PC-3 (cell line): ENCODE measurements at regions not wholly inside any gene's neighbourhood (a gene's known extent, or its start where the extent isn't known, plus 50 kb on each side); places are given as distances from the start of the nearest gene placed in this dataset.
A peak's percentile ranks its signal among the peaks of the same experiment; 100 is the strongest.

Experiments
- ATAC-seq: fragments of 200-7000 bp; cut with Tn5 transposase; 2 replicates; pipeline ENCODE4 v1.9.1; 2020; ENCODE audit warnings: mild to moderate bottlenecking, moderate library complexity
- BruUV-seq: library from RNA; stranded (reverse); fragments of 400-500 nt; replicated peaks from 2 replicates; lab custom pipeline; 2021; lab: Mats Ljungman, UMichigan
- CTCF ChIA-PET: fragments of 300-600 bp; sonication (Branson Sonifier 250); formaldehyde crosslinking; loops from one replicate; lab custom pipeline; 2022; ENCODE audit warnings: antibody characterized with exemption; lab: Charles Lee
- POLR2A ChIA-PET: fragments of 300-600 bp; sonication (Branson Sonifier 250); formaldehyde crosslinking; loops from one replicate; lab custom pipeline; 2022; ENCODE audit warnings: antibody characterized with exemption; ENCODE audit not compliant: unreplicated experiment; lab: Charles Lee
- DNase-seq: peaks from one replicate; pipeline ENCODE4 v3.0.0-alpha.2; 2015
- H2AFZ ChIP-seq: fragments of 300-600 bp; sonication (generic); 2 replicates; pipeline ENCODE4 v1.6.0; 2016; ENCODE audit warnings: antibody characterized with exemption, low read length
- H3F3A ChIP-seq: fragments of 300-600 bp; sonication (generic); one replicate; pipeline ENCODE4 v1.6.0; 2017; ENCODE audit warnings: antibody characterized with exemption, low read length, control low read depth, mild to moderate bottlenecking; ENCODE audit not compliant: unreplicated experiment
- H3K27ac ChIP-seq: fragments of 300-600 bp; sonication (generic); 2 replicates; pipeline ENCODE4 v1.5.1; 2016; ENCODE audit warnings: mild to moderate bottlenecking, low read length
- H3K27me3 ChIP-seq: fragments of 300-600 bp; sonication (generic); 2 replicates; pipeline ENCODE4 v1.6.1; 2016; ENCODE audit warnings: low read length, mixed read lengths
- H3K36me3 ChIP-seq: fragments of 300-600 bp; sonication (generic); 2 replicates; pipeline ENCODE4 v1.6.1; 2016; ENCODE audit warnings: low read depth, mixed run types, low read length, mixed read lengths
- H3K4me1 ChIP-seq: fragments of 300-600 bp; sonication (generic); 2 replicates; pipeline ENCODE4 v1.5.1; 2016; ENCODE audit warnings: low read length; ENCODE audit not compliant: insufficient read depth
- H3K4me2 ChIP-seq: fragments of 300-600 bp; sonication (generic); 2 replicates; pipeline ENCODE4 v1.6.0; 2016; ENCODE audit warnings: low read length
- H3K4me3 ChIP-seq: fragments of 300-600 bp; sonication (generic); 2 replicates; pipeline ENCODE4 v1.5.1; 2016; ENCODE audit warnings: mild to moderate bottlenecking, low read length, mixed read lengths
- H3K79me2 ChIP-seq: fragments of 300-600 bp; sonication (generic); 2 replicates; pipeline ENCODE4 v1.6.1; 2017; ENCODE audit warnings: low read length, mixed read lengths
- H3K9ac ChIP-seq: fragments of 300-600 bp; sonication (generic); 2 replicates; pipeline ENCODE4 v1.6.0; 2016; ENCODE audit warnings: mild to moderate bottlenecking, low read length
- H3K9me2 ChIP-seq: fragments of 300-600 bp; sonication (generic); replicated peaks from 2 replicates; pipeline ENCODE4 v1.6.1; 2016; ENCODE audit warnings: mixed run types, low read length, mixed read lengths
- H3K9me3 ChIP-seq: fragments of 300-600 bp; sonication (generic); 2 replicates; pipeline ENCODE4 v1.6.1; 2016; ENCODE audit warnings: low read length, mixed read lengths
- H4K20me1 ChIP-seq: fragments of 300-600 bp; sonication (generic); 2 replicates; pipeline ENCODE4 v1.6.1; 2016; ENCODE audit warnings: low read length, mixed read lengths
- EZH2 ChIP-seq: fragments of 300-600 bp; sonication (generic); IDR thresholded peaks from one replicate; pipeline ENCODE4 v1.6.1; 2017; ENCODE audit warnings: antibody characterized with exemption, mild to moderate bottlenecking, low read length; ENCODE audit not compliant: unreplicated experiment
- EZH2phosphoT487 ChIP-seq: fragments of 300-600 bp; sonication (generic); IDR thresholded peaks from 2 replicates; pipeline ENCODE4 v1.6.1; 2018; ENCODE audit warnings: mild to moderate bottlenecking, antibody characterized with exemption, low read length, borderline replicate concordance
- intact Hi-C: fragments of 100-400 bp; cut with micrococcal nuclease; formaldehyde crosslinking; loops from 2 replicates; pipeline ENCODE4 v1.9.0; 2023
- TF ChIP-seq, protein P1 (sequence below): fragments of 300-600 bp; sonication (generic); conservative IDR thresholded peaks from 2 replicates; pipeline ENCODE4 v1.5.1; 2017; ENCODE audit warnings: antibody characterized with exemption, low read depth, mild to moderate bottlenecking, low read length

DNA sequence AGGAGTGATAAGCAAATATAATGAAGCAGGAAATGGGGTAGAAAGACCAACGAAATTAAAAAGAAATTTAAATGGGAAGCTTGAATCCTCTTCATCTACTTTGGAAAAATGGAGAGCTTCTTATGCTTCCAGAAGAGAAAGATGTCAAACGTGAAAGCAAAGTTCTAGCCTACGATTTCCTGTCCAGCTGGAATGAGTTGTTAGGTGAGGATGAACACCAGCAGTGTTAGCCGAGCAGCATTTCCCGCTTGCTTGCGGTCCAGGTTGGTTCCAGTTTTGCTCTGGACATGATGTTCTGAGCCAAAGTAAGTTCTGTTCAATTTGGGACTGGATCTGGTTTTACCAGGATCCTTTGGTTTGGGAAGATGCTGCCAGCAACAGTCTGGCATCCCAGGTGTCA, 78.9 kb downstream of the DACT1 start:
- no peaks in the 10 kb centered on the region for H3K36me3 ChIP-seq
- H3F3A ChIP-seq, result no peaks in the 10 kb centered on the region
- intact Hi-C loops, result loop anchor here (5.0 kb wide), 1 partner anchor 41 kb away; no protein-coding TSS in a partner anchor
- 0 out of 2 replicates have a peak, but pooled peaks cover 5% of the 10 kb centered on the region for H3K9me2 ChIP-seq
- H2AFZ ChIP-seq, result peak overlapping the region; percentile 11; the same call in 1 of the 2 replicates
- peak overlapping the region; percentile 50 for H3K4me2 ChIP-seq
- DNase-seq (peak; percentile 42), ATAC-seq (no peak)
- H3K4me1 ChIP-seq, result peaks cover 5% of the 10 kb centered on the region; the same call in 1 of the 2 replicates
- no peak overlapping the region for H3K27ac ChIP-seq
- peak overlapping the region; percentile 7; the same call in 1 of the 2 replicates for H3K4me3 ChIP-seq
- no peaks in the 10 kb centered on the region for H3K9me3 ChIP-seq
- no TSS peak for BruUV-seq
- peaks cover 6% of the 10 kb centered on the region; the same call in 1 of the 2 replicates for H3K27me3 ChIP-seq
- ChIA-PET POLR2A (interaction anchor here (0.5 kb wide), 1 partner anchor 456 kb away, joined by 9 read pairs; no protein-coding TSS in a partner anchor), CTCF (no interaction called here)
- H4K20me1 ChIP-seq, result no peaks in the 10 kb centered on the region
- H3K79me2 ChIP-seq, result no peaks in the 10 kb centered on the region
- TF ChIP-seq, protein P1, sequence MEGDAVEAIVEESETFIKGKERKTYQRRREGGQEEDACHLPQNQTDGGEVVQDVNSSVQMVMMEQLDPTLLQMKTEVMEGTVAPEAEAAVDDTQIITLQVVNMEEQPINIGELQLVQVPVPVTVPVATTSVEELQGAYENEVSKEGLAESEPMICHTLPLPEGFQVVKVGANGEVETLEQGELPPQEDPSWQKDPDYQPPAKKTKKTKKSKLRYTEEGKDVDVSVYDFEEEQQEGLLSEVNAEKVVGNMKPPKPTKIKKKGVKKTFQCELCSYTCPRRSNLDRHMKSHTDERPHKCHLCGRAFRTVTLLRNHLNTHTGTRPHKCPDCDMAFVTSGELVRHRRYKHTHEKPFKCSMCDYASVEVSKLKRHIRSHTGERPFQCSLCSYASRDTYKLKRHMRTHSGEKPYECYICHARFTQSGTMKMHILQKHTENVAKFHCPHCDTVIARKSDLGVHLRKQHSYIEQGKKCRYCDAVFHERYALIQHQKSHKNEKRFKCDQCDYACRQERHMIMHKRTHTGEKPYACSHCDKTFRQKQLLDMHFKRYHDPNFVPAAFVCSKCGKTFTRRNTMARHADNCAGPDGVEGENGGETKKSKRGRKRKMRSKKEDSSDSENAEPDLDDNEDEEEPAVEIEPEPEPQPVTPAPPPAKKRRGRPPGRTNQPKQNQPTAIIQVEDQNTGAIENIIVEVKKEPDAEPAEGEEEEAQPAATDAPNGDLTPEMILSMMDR, result no peak
- no peak for TF ChIP-seq EZH2phosphoT487
- TF ChIP-seq EZH2, result no peak
- no peak overlapping the region for H3K9ac ChIP-seq

DNA sequence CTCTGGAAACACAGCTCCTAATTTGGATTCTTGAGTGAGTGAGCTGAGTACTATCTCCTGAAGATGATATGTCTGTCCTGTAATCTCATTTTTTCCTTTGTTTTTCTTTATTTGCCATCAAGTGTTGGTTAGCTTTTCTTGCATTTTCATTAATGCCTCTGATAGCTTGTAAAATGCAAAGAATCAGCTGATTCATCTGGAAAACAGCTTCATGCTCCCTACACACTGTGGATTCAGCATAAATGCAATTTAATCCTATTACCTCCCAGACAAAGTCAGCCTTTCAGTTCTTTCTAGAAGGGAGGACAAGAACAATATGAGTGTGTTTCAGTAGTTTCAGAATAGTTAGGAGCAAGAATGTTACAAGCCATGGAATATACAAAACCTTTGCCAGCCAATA, 79.4 kb downstream of the DACT1 start:
- BruUV-seq, result no TSS peak
- 0 out of 2 replicates have a peak, but pooled peaks cover 5% of the 10 kb centered on the region for H3K9me2 ChIP-seq
- H3K9me3 ChIP-seq, result no peaks in the 10 kb centered on the region
- H4K20me1 ChIP-seq, result no peaks in the 10 kb centered on the region
- peak overlapping the region; percentile 50; the same call in 1 of the 2 replicates for H3K4me2 ChIP-seq
- H3K27ac ChIP-seq, result no peak overlapping the region
- no peaks in the 10 kb centered on the region for H3K79me2 ChIP-seq
- no peak overlapping the region for H3K4me3 ChIP-seq
- ATAC-seq, result no peak
- H2AFZ ChIP-seq, result no peak overlapping the region
- H3K4me1 ChIP-seq, result peaks cover 5% of the 10 kb centered on the region; the same call in 1 of the 2 replicates
- H3F3A ChIP-seq, result no peaks in the 10 kb centered on the region
- intact Hi-C loops, result loop anchor here (5.0 kb wide), 1 partner anchor 40 kb away; no protein-coding TSS in a partner anchor
- peaks cover 11% of the 10 kb centered on the region; the same call in 1 of the 2 replicates for H3K27me3 ChIP-seq
- POLR2A ChIA-PET, result no interaction called here
- H3K9ac ChIP-seq, result no peak overlapping the region
- CTCF ChIA-PET, result no interaction called here
- TF ChIP-seq, protein P1, result no peak
- TF ChIP-seq EZH2phosphoT487, result no peak
- TF ChIP-seq EZH2, result no peak
- no peak for DNase-seq
- H3K36me3 ChIP-seq, result no peaks in the 10 kb centered on the region

DNA sequence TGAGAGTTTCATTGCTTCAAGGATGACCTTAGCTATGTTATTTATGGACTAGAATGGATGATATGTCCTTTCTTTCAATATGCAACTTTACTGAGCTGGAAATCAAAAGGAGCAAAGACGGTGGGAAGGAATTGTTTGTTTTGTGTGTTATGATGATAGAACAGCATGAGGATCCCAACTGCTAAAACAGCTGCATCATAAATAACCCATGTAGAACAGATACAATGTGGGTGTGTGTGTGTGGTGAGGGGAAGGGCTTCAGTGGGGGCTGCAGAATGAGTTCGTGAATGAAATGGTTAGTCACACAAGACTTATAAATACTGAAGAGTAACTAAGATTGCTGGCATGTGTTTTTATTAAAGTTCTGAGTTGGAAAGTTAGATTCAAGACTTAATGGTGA, 80.1 kb downstream of the DACT1 start:
- no peak overlapping the region for H3K9ac ChIP-seq
- BruUV-seq, result no TSS peak
- peaks cover 9% of the 10 kb centered on the region; the same call in 1 of the 2 replicates for H3K4me1 ChIP-seq
- no peak for ATAC-seq
- no peaks in the 10 kb centered on the region for H3F3A ChIP-seq
- no peaks in the 10 kb centered on the region for H3K9me3 ChIP-seq
- no peak for TF ChIP-seq EZH2
- TF ChIP-seq, protein P1, result no peak
- no peak for TF ChIP-seq EZH2phosphoT487
- H3K4me2 ChIP-seq, result no peak overlapping the region
- intact Hi-C loops, result loop anchor here (5.0 kb wide), 1 partner anchor 39 kb away; no protein-coding TSS in a partner anchor
- POLR2A ChIA-PET, result no interaction called here
- CTCF ChIA-PET, result no interaction called here
- H3K4me3 ChIP-seq, result no peak overlapping the region
- H3K27me3 ChIP-seq, result peaks cover 11% of the 10 kb centered on the region; the same call in 1 of the 2 replicates
- H2AFZ ChIP-seq, result no peak overlapping the region
- no peak overlapping the region for H3K27ac ChIP-seq
- DNase-seq, result no peak
- H3K36me3 ChIP-seq, result no peaks in the 10 kb centered on the region
- no peaks in the 10 kb centered on the region for H3K79me2 ChIP-seq
- H4K20me1 ChIP-seq, result no peaks in the 10 kb centered on the region
- 0 out of 2 replicates have a peak, but pooled peaks cover 5% of the 10 kb centered on the region for H3K9me2 ChIP-seq
